H1 (cell line): ENCODE measurements at regions not wholly inside any gene's neighbourhood (a gene's known extent, or its start where the extent isn't known, plus 50 kb on each side); places are given as distances from the start of the nearest gene placed in this dataset.

Source experiments
- CREB1 ChIP-seq: IDR thresholded peaks from 2 replicates; pipeline ENCODE4 v1.6.1; 2012; ENCODE audit warnings: inconsistent platforms
- EGR1 ChIP-seq: IDR thresholded peaks from 2 replicates; pipeline ENCODE4 v1.6.1; 2011; ENCODE audit warnings: low read depth, low read length, borderline replicate concordance
- GABPA ChIP-seq: IDR thresholded peaks from 2 replicates; pipeline ENCODE4 v1.6.1; 2011; ENCODE audit warnings: mild to moderate bottlenecking, low read length, moderate library complexity, borderline replicate concordance; ENCODE audit not compliant: insufficient read depth
- HDAC2 ChIP-seq, 2 experiments: fragments of 300-600 bp in 1 of 2; sonication (generic) in 1 of 2; IDR thresholded peaks; 2 replicates each; pipeline ENCODE4 v1.6.1; 2011 to 2012; ENCODE audit warnings: low read depth in 2 of 2, low read length in 2 of 2, mild to moderate bottlenecking in 2 of 2, moderate library complexity in 2 of 2, borderline replicate concordance in 1 of 2, inconsistent platforms in 1 of 2
- MAX ChIP-seq: IDR thresholded peaks from 2 replicates; pipeline ENCODE4 v1.6.1; 2012; ENCODE audit warnings: inconsistent platforms
- SRF ChIP-seq: IDR thresholded peaks from 2 replicates; pipeline ENCODE4 v1.6.1; 2011; ENCODE audit warnings: mild to moderate bottlenecking, low read depth, low read length, moderate library complexity
- TCF12 ChIP-seq: IDR thresholded peaks from 2 replicates; pipeline ENCODE4 v1.6.1; 2011; ENCODE audit warnings: low read depth, mild to moderate bottlenecking, low read length

DNA sequence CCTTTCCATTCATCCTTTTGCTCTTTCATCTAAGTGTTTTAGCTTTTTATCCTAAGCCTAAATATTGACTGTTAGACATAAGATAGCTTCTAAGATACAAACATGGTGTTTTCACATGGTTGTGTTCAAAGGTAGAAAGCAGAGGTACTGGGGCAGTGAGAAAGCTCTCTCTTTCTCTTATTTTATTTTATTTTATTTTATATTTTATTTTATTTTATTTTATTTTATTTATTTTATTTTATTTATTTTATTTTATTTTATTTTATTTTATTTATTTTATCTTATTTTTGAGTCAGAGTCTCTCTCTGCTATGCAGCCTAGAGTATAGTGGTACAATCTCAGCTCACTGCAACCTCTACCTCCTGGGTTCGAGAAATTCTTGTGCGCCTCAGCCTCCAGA lies 287.2 kb downstream of the IKZF2 start (continued):
- TF ChIP-seq SRF: no peak
- no peak for TF ChIP-seq CREB1
- no peak for TF ChIP-seq EGR1
- TF ChIP-seq MAX: no peak
- no peak for TF ChIP-seq GABPA
- no peak for TF ChIP-seq TCF12
- TF ChIP-seq HDAC2 (IDR thresholded peaks at IDR 0.05; ENCODE audit: borderline replicate concordance in 1 of 2, low read depth in 2 of 2, low read length in 2 of 2): no peak
